ENCODE measurements at regions not wholly inside any gene's neighbourhood (a gene's known extent, or its start where the extent isn't known, plus 50 kb on each side); places are given as distances from the start of the nearest gene placed in this dataset.
"Not testable (repeated sequence)": the region's sequence is repeated elsewhere in the genome, so short reads cannot be mapped to it uniquely, and the experiment has no call there.

DNA sequence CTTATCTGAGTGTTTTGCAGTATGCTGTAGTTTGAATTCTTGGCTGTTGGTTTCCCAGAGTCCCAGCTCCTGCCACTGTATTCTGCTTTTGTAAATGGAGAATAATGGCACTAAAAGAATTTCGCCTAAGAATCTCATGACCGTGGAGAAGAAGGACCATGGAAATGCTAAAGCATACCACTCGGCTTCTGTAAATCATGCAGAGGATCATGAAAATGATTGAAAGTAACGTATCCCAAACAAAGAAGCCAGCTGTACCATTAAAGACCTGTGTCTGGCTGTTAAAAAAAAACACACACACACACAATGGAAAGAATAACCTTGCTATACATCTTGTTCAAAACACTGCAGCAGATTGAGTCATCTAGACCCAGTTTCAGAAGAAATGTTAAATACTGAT, 287.9 kb downstream of the ZNF326 start:
- no peak overlapping the region for H3K4me3 ChIP-seq (ENCODE audit: low read length in 2 of 2)
- H3K27me3 ChIP-seq (ENCODE audit: control insufficient read depth in 1 of 2, insufficient read depth in 2 of 2, low read length in 1 of 2) = no peaks in the 10 kb centered on the region
- WGBS, 2 donors = 94 to 96% methylated on average over 4 of the region's 4 CpGs
- intact Hi-C loops (cut with DNase I) = no loop called here
- peaks cover 0 to 4% of the 10 kb centered on the region in 2 donors for H3K4me1 ChIP-seq (ENCODE audit: control insufficient read depth in 1 of 2, insufficient read depth in 2 of 2, low read length in 2 of 2)
- H3K36me3 ChIP-seq (ENCODE audit: control insufficient read depth in 1 of 2, insufficient read depth in 2 of 2, low read length in 1 of 2) = no peaks in the 10 kb centered on the region
- ATAC-seq (ENCODE audit: low FRiP score) = no peak
- no peak for DNase-seq
- H3K9me3 ChIP-seq (ENCODE audit: control insufficient read depth, low read length) = no peaks in the 10 kb centered on the region
- H3K27ac ChIP-seq (ENCODE audit: low read depth in 1 of 2, low read length in 2 of 2) = no peak overlapping the region

DNA sequence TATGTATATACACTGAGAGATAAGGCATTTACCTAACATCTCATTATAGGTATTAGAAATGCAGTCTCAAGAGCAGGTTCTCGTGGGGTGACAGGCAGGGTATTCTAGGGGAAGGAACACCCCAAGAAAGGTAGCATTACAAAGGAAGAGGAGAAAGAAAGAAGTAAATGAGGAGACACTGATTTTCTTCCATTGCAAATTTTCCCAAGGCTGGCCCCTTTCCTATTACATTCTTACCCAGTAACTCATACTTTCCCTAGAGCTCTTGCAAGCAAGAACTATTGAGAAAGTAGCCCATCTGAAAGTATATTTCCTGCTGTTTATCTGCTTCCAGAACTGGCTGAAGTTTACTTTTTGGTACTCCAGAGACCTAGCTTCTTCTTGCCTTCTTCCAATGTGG, 287.0 kb downstream of the ZNF326 start:
- DNase-seq; H3K4me1 ChIP-seq (ENCODE audit: control insufficient read depth in 1 of 2, insufficient read depth in 2 of 2, low read length in 2 of 2); ATAC-seq (ENCODE audit: low FRiP score); H3K36me3 ChIP-seq (ENCODE audit: control insufficient read depth in 1 of 2, insufficient read depth in 2 of 2, low read length in 1 of 2); intact Hi-C loops (cut with DNase I); H3K27me3 ChIP-seq (ENCODE audit: control insufficient read depth in 1 of 2, insufficient read depth in 2 of 2, low read length in 1 of 2); H3K4me3 ChIP-seq (ENCODE audit: low read length in 2 of 2); H3K9me3 ChIP-seq (ENCODE audit: control insufficient read depth, low read length); H3K27ac ChIP-seq (ENCODE audit: low read depth in 1 of 2, low read length in 2 of 2): not testable (repeated sequence)
- 92 to 94% methylated on average over 1 of the region's 1 CpG for WGBS, 2 donors

DNA sequence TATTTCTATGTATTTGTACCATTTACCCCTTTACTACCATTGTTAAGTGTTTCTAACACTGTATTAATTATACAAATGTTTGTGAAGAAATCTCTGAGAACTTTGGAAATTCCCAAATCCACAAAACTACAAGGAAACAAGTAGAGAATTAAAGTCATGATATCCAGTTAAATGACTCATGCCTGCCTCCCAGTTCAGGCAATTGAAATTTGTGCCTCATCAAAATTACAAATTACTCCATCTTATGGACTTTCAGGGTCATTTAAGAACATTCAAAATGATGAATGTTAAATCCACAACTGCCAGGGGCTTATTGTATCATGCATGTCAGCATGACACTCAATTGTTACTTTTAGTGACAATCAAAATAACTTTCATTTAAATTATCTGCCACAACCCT, 282.4 kb downstream of the ZNF326 start:
- Histone ChIP-seq H3K4me3 (ENCODE audit: low read length in 2 of 2) (no peak overlapping the region), H3K27me3 (ENCODE audit: control insufficient read depth in 1 of 2, insufficient read depth in 2 of 2, low read length in 1 of 2) (no peaks in the 10 kb centered on the region), H3K9me3 (ENCODE audit: control insufficient read depth, low read length) (no peaks in the 10 kb centered on the region), H3K27ac (ENCODE audit: low read depth in 1 of 2, low read length in 2 of 2) (no peak overlapping the region), H3K36me3 (ENCODE audit: control insufficient read depth in 1 of 2, insufficient read depth in 2 of 2, low read length in 1 of 2) (no peaks in the 10 kb centered on the region), H3K4me1 (ENCODE audit: control insufficient read depth in 1 of 2, insufficient read depth in 2 of 2, low read length in 2 of 2) (peaks cover 0 to 5% of the 10 kb centered on the region in 2 donors)
- DNase-seq (no peak), ATAC-seq (ENCODE audit: low FRiP score) (no peak)
- intact Hi-C loops (cut with DNase I) = no loop called here

DNA sequence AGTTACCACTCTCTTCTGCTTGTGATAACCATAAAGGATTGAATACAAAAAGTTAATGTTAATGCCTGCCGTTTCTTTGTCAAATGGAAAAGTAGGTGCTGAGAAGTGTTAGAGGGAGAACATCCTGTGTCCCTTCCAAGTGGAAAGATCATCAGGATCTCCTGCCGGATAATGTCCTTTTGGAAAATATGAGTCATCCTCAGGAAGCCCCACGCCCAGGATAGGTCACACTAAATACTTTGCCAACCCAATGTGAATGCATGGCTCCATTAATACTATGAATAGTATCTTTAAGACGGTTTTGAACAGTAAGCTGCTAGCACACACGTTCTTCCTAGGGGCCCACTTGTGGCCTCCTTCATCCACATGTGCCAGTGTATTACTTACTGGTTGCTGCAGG, 279.5 kb downstream of the ZNF326 start:
- DNase-seq (no peak), ATAC-seq (ENCODE audit: low FRiP score) (no peak)
- Histone ChIP-seq H3K36me3 (ENCODE audit: control insufficient read depth in 1 of 2, insufficient read depth in 2 of 2, low read length in 1 of 2) (no peaks in the 10 kb centered on the region), H3K27ac (ENCODE audit: low read depth in 1 of 2, low read length in 2 of 2) (no peak overlapping the region), H3K4me3 (ENCODE audit: low read length in 2 of 2) (no peak overlapping the region), H3K27me3 (ENCODE audit: control insufficient read depth in 1 of 2, insufficient read depth in 2 of 2, low read length in 1 of 2) (no peaks in the 10 kb centered on the region), H3K9me3 (ENCODE audit: control insufficient read depth, low read length) (no peaks in the 10 kb centered on the region), H3K4me1 (ENCODE audit: control insufficient read depth in 1 of 2, insufficient read depth in 2 of 2, low read length in 2 of 2) (peaks cover 0 to 5% of the 10 kb centered on the region in 2 donors)
- WGBS, 2 donors = 60 to 64% methylated on average over 5 of the region's 5 CpGs
- intact Hi-C loops (cut with DNase I) = no loop called here

DNA sequence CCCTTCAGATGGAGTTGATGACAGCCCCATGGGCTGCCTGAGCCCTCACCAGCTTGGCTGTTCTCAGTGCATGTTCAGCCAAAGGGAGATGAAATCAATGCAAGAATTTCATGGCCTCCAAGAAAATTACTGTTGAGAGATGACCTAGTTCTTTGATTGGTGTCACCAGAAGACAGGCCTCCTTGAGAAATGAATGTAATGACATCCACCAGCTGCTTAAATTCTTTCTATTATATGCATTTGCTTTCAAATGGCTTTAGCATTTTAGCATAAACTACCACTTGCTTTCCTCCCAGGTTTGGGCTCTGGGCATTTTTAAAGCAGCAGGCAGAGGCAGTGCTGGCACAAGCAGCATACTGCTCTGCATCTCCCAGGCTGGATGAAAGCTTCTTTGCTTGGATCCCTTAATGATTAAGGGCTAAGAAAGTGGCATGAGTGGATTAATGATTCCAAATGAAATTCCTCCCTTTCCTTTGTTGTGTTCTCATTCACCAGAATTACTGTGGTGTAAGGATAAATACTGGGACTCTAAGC, 278.4 kb downstream of the ZNF326 start:
- no peak for ATAC-seq (ENCODE audit: low FRiP score)
- no peak for DNase-seq
- no peaks in the 10 kb centered on the region for H3K9me3 ChIP-seq (ENCODE audit: control insufficient read depth, low read length)
- no peaks in the 10 kb centered on the region for H3K27me3 ChIP-seq (ENCODE audit: control insufficient read depth in 1 of 2, insufficient read depth in 2 of 2, low read length in 1 of 2)
- H3K27ac ChIP-seq (ENCODE audit: low read depth in 1 of 2, low read length in 2 of 2) = no peak overlapping the region
- no peaks in the 10 kb centered on the region for H3K36me3 ChIP-seq (ENCODE audit: control insufficient read depth in 1 of 2, insufficient read depth in 2 of 2, low read length in 1 of 2)
- no peak overlapping the region for H3K4me3 ChIP-seq (ENCODE audit: low read length in 2 of 2)
- intact Hi-C loops (cut with DNase I) = no loop called here
- peaks cover 0 to 3% of the 10 kb centered on the region in 2 donors for H3K4me1 ChIP-seq (ENCODE audit: control insufficient read depth in 1 of 2, insufficient read depth in 2 of 2, low read length in 2 of 2)

DNA sequence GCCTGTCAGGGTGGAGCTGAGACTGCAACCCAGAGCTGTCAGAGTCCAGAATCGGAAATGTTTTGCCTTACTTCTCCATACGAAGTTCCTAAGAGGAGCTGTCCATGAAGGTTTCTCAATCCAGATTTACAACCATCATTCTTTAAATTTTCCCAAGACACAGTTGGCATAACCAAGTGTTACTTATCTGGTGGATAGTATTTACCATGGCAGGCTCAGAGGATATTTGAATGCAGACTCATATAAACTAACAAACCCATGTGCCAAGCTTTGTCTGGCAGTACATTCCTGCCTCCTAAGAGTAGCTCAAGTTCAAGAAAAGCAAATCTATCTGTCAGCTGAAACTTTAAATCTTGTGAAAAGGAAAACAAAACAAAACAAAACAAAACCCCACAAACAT, 267.9 kb downstream of the ZNF326 start:
- 7% methylated on average over 2 of the region's 2 CpGs for WGBS, 2 donors
- Histone ChIP-seq H3K27me3 (ENCODE audit: control insufficient read depth in 1 of 2, insufficient read depth in 2 of 2, low read length in 1 of 2) (no peaks in the 10 kb centered on the region), H3K9me3 (ENCODE audit: control insufficient read depth, low read length) (no peaks in the 10 kb centered on the region), H3K36me3 (ENCODE audit: control insufficient read depth in 1 of 2, insufficient read depth in 2 of 2, low read length in 1 of 2) (no peaks in the 10 kb centered on the region), H3K27ac (ENCODE audit: low read depth in 1 of 2, low read length in 2 of 2) (no peak overlapping the region), H3K4me3 (ENCODE audit: low read length in 2 of 2) (no peak overlapping the region), H3K4me1 (ENCODE audit: control insufficient read depth in 1 of 2, insufficient read depth in 2 of 2, low read length in 2 of 2) (peaks cover 0 to 10% of the 10 kb centered on the region in 2 donors)
- DNase-seq (no peak), ATAC-seq (ENCODE audit: low FRiP score) (peak; percentile 85)
- intact Hi-C loops (cut with DNase I) = loop anchor here (5.0 kb wide), 4 partner anchors 105 to 760 kb away; partner anchors contain the start of gene ZNF644 (in 1 of the 2)

DNA sequence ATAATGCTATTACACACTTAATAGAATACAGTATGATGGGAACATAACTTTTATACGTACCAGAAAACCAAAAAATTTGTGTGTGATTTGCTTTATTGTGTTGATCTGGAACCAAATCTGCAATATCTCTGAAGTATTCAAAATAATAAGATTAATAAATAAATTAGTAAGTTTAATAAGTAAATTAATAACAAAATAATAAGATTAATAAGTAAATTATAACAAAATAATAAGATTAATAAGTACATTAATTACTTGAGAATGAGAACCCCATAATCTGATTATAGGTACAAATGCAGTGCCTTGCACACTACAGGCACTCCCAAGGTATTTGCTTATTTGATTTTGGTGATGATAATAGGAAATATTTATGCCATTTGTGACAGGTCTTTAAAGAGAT, 267.4 kb downstream of the ZNF326 start:
- ATAC-seq (ENCODE audit: low FRiP score) (no peak), DNase-seq (no peak)
- H3K27me3 ChIP-seq (ENCODE audit: control insufficient read depth in 1 of 2, insufficient read depth in 2 of 2, low read length in 1 of 2) = no peaks in the 10 kb centered on the region
- H3K36me3 ChIP-seq (ENCODE audit: control insufficient read depth in 1 of 2, insufficient read depth in 2 of 2, low read length in 1 of 2) = no peaks in the 10 kb centered on the region
- H3K4me1 ChIP-seq (ENCODE audit: control insufficient read depth in 1 of 2, insufficient read depth in 2 of 2, low read length in 2 of 2) = peaks cover 0 to 10% of the 10 kb centered on the region in 2 donors
- no peak overlapping the region for H3K4me3 ChIP-seq (ENCODE audit: low read length in 2 of 2)
- 91 to 96% methylated on average over 1 of the region's 1 CpG for WGBS, 2 donors
- H3K27ac ChIP-seq (ENCODE audit: low read depth in 1 of 2, low read length in 2 of 2) = no peak overlapping the region
- no peaks in the 10 kb centered on the region for H3K9me3 ChIP-seq (ENCODE audit: control insufficient read depth, low read length)
- intact Hi-C loops (cut with DNase I) = loop anchor here (5.0 kb wide), 4 partner anchors 105 to 760 kb away; partner anchors contain the start of gene ZNF644 (in 1 of the 2)

DNA sequence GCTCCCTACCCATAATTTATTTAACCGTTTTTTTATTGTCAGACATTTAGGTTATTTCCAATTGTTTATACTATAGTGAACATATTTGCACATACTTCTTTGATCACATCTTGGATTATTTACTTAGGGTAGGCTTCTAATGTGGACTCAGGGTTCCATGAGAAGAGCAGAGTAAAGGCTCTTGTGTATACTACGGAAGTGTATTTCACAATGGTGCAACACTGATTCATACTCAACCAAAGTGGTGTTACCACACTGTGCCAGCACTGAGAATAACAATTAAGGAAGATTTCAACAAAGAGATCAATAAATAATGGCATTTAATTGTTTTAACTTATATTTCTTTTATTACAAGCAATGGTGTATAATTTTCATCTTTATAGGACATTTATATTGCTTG, 251.2 kb downstream of the ZNF326 start:
- DNase-seq (no peak), ATAC-seq (ENCODE audit: low FRiP score) (no peak)
- no peaks in the 10 kb centered on the region for H3K36me3 ChIP-seq (ENCODE audit: control insufficient read depth in 1 of 2, insufficient read depth in 2 of 2, low read length in 1 of 2)
- WGBS, 2 donors = 92 to 93% methylated on average over 2 of the region's 2 CpGs
- H3K4me1 ChIP-seq (ENCODE audit: control insufficient read depth in 1 of 2, insufficient read depth in 2 of 2, low read length in 2 of 2) = no peaks in the 10 kb centered on the region
- H3K27me3 ChIP-seq (ENCODE audit: control insufficient read depth in 1 of 2, insufficient read depth in 2 of 2, low read length in 1 of 2) = no peaks in the 10 kb centered on the region
- intact Hi-C loops (cut with DNase I) = no loop called here
- no peak overlapping the region for H3K4me3 ChIP-seq (ENCODE audit: low read length in 2 of 2)
- H3K9me3 ChIP-seq (ENCODE audit: control insufficient read depth, low read length) = peaks cover 1% of the 10 kb centered on the region
- H3K27ac ChIP-seq (ENCODE audit: low read depth in 1 of 2, low read length in 2 of 2) = no peak overlapping the region

DNA sequence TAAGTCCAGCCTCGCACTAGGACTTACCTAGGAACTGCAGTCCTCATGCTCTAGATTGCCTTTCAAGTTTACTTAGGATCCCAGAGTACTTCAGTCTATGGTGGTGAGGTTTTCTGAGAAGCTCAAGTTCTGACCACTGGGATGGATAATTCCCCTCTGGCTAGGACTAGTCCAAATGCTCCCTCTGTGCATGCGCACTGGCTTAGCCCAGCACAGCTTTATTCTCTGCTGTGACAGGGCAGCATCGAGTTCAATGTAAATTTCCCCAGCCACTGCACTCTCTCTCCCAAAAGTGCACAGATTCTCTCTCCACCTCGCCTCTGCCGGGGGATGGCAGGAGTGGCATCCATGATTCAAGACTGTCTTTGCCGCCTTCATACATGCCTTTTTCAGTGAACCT, 241.6 kb downstream of the ZNF326 start:
- no peaks in the 10 kb centered on the region for H3K4me1 ChIP-seq (ENCODE audit: control insufficient read depth in 1 of 2, insufficient read depth in 2 of 2, low read length in 2 of 2)
- H3K27ac ChIP-seq (ENCODE audit: low read depth in 1 of 2, low read length in 2 of 2) = no peak overlapping the region
- peaks cover 2% of the 10 kb centered on the region for H3K9me3 ChIP-seq (ENCODE audit: control insufficient read depth, low read length)
- no peaks in the 10 kb centered on the region for H3K27me3 ChIP-seq (ENCODE audit: control insufficient read depth in 1 of 2, insufficient read depth in 2 of 2, low read length in 1 of 2)
- intact Hi-C loops (cut with DNase I) = no loop called here
- H3K36me3 ChIP-seq (ENCODE audit: control insufficient read depth in 1 of 2, insufficient read depth in 2 of 2, low read length in 1 of 2) = no peaks in the 10 kb centered on the region
- DNase-seq = no peak
- no peak for ATAC-seq (ENCODE audit: low FRiP score)
- H3K4me3 ChIP-seq (ENCODE audit: low read length in 2 of 2) = no peak overlapping the region
- 90 to 94% methylated on average over 6 of the region's 6 CpGs for WGBS, 2 donors

All from aorta (tissue), 5 donors.